Tibial nerve (tissue), 4 donors: ENCODE measurements at regions not wholly inside any gene's neighbourhood (a gene's known extent, or its start where the extent isn't known, plus 50 kb on each side); places are given as distances from the start of the nearest gene placed in this dataset.

Experiments
- DNase-seq, 2 donors: peaks; one replicate each; pipeline ENCODE4 v3.0.0-alpha.2; 2019; ENCODE audit warnings: low spot score in 2 of 2
- H3K27ac ChIP-seq, 4 donors: fragments of 200-600 bp; sonication (generic) in 3 of 4; one replicate each; pipeline ENCODE4 v1.5.1; 2017 to 2019; ENCODE audit warnings: mild to moderate bottlenecking in 1 of 4
- H3K27me3 ChIP-seq, 2 donors: fragments of 200-600 bp; sonication (generic) in 1 of 2; one replicate each; pipeline versions ENCODE4 v1.5.1 to v1.6.0; 2017 to 2019
- H3K36me3 ChIP-seq, 3 donors: fragments of 200-600 bp; sonication (generic); one replicate each; pipeline ENCODE4 v1.5.1; 2018 to 2019
- H3K4me1 ChIP-seq, 4 donors: fragments of 200-600 bp; sonication (generic) in 3 of 4; one replicate each; pipeline ENCODE4 v1.5.1; 2017 to 2019
- H3K4me3 ChIP-seq, 4 donors: fragments of 200-600 bp; sonication (generic) in 3 of 4; one replicate each; pipeline ENCODE4 v1.5.1; 2017 to 2019; ENCODE audit warnings: mild to moderate bottlenecking in 1 of 4, moderate library complexity in 1 of 4
- H3K9me3 ChIP-seq, 4 donors: fragments of 200-600 bp; sonication (generic) in 3 of 4; one replicate each; pipeline ENCODE4 v1.5.1; 2017 to 2019
- CTCF ChIP-seq, 5 experiments: fragments of 200-600 bp in 3 of 5; fragments of 450-650 bp in 2 of 5; sonication (generic) in 3 of 5; IDR thresholded peaks; one replicate each; pipeline ENCODE4 v1.5.1; 2016 to 2019; ENCODE audit warnings: antibody characterized with exemption in 5 of 5, mild to moderate bottlenecking in 3 of 5, moderate library complexity in 2 of 5
- EP300 ChIP-seq, 2 donors: sonication (generic); formaldehyde crosslinking; IDR thresholded peaks; one replicate each; pipeline ENCODE4 v1.6.1; 2017; ENCODE audit warnings: antibody characterized with exemption in 2 of 2, mild to moderate bottlenecking in 1 of 2
- POLR2A ChIP-seq, 2 donors: fragments of 450-650 bp; IDR thresholded peaks; one replicate each; pipeline ENCODE4 v1.6.1; 2017; ENCODE audit warnings: antibody characterized with exemption in 2 of 2, mild to moderate bottlenecking in 2 of 2, moderate library complexity in 2 of 2
- WGBS, 2 donors: methylation state at CpG; one replicate each; pipeline ENCODE4 v1.1.5; 2018; 5-methylcytosine and 5-hydroxymethylcytosine counted together

GRCh38 chr13:79030513-79030912 is 371.6 kb upstream of the OBI1 start:
- H3K9me3 ChIP-seq = no peaks in the 10 kb centered on the region
- 36 to 37% methylated on average over 2 of the region's 2 CpGs for WGBS, 2 donors

GRCh38 chr13:79018166-79018565 is 359.2 kb upstream of the OBI1 start:
- Histone ChIP-seq H3K36me3 (no peaks in the 10 kb centered on the region), H3K4me1 (no peaks in the 10 kb centered on the region), H3K27ac (no peak overlapping the region), H3K27me3 (no peaks in the 10 kb centered on the region), H3K9me3 (peaks cover 0 to 39% (median 0%) of the 10 kb centered on the region in 4 donors), H3K4me3 (no peak overlapping the region)
- no peak for TF ChIP-seq EP300 (IDR thresholded peaks at IDR 0.05)
- no peak for TF ChIP-seq CTCF (IDR thresholded peaks at IDR 0.05)
- TF ChIP-seq POLR2A (IDR thresholded peaks at IDR 0.05) = no peak
- 0 to 38% methylated on average over 2 of the region's 2 CpGs for WGBS, 2 donors
- no peak for DNase-seq

More at GRCh38 chr13:79030513-79030912, 371.6 kb upstream of the OBI1 start:
- no peaks in the 10 kb centered on the region for H3K36me3 ChIP-seq
- H3K27ac ChIP-seq = no peak overlapping the region
- no peak for TF ChIP-seq CTCF (IDR thresholded peaks at IDR 0.05)
- no peaks in the 10 kb centered on the region for H3K27me3 ChIP-seq
- no peaks in the 10 kb centered on the region for H3K4me1 ChIP-seq
- H3K4me3 ChIP-seq = no peak overlapping the region
- DNase-seq = no peak

GRCh38 chr13:79011179-79011578 is 352.2 kb upstream of the OBI1 start:
- Histone ChIP-seq H3K4me1 (no peaks in the 10 kb centered on the region), H3K9me3 (peaks cover 0 to 15% (median 0%) of the 10 kb centered on the region in 4 donors), H3K36me3 (no peaks in the 10 kb centered on the region), H3K4me3 (no peak overlapping the region), H3K27ac (no peak overlapping the region), H3K27me3 (no peaks in the 10 kb centered on the region)
- no peak for DNase-seq
- TF ChIP-seq POLR2A (IDR thresholded peaks at IDR 0.05) = no peak
- TF ChIP-seq EP300 (IDR thresholded peaks at IDR 0.05) = no peak
- WGBS, 2 donors = 73 to 75% methylated on average over 2 of the region's 2 CpGs

- H3K4me1 ChIP-seq = no peaks in the 10 kb centered on the region
- no peak for TF ChIP-seq POLR2A (IDR thresholded peaks at IDR 0.05)
- no peak for TF ChIP-seq CTCF (IDR thresholded peaks at IDR 0.05)
- no peak for TF ChIP-seq EP300 (IDR thresholded peaks at IDR 0.05)
- no peak overlapping the region for H3K4me3 ChIP-seq
- no peaks in the 10 kb centered on the region for H3K36me3 ChIP-seq
- H3K27ac ChIP-seq = no peak overlapping the region
- H3K27me3 ChIP-seq = no peaks in the 10 kb centered on the region
- WGBS, 2 donors = 68 to 74% methylated on average over 7 of the region's 7 CpGs
- no peaks in the 10 kb centered on the region for H3K9me3 ChIP-seq
- DNase-seq = no peak
Observed at GRCh38 chr13:79003989-79004898, 345.3 kb upstream of the OBI1 start.

- H3K4me3 ChIP-seq = no peak overlapping the region
- H3K27ac ChIP-seq = no peak overlapping the region
- no peak for TF ChIP-seq CTCF (IDR thresholded peaks at IDR 0.05)
- no peak for TF ChIP-seq EP300 (IDR thresholded peaks at IDR 0.05)
- TF ChIP-seq POLR2A (IDR thresholded peaks at IDR 0.05) = no peak
- DNase-seq = no peak
- no peaks in the 10 kb centered on the region for H3K9me3 ChIP-seq
- 85 to 89% methylated on average over 4 of the region's 4 CpGs for WGBS, 2 donors
- H3K36me3 ChIP-seq = no peaks in the 10 kb centered on the region
- no peaks in the 10 kb centered on the region for H3K4me1 ChIP-seq
- no peaks in the 10 kb centered on the region for H3K27me3 ChIP-seq
Observed at GRCh38 chr13:78999494-78999893, 340.5 kb upstream of the OBI1 start.
